Ishikawa (cell line): ENCODE measurements at regions not wholly inside any gene's neighbourhood (a gene's known extent, or its start where the extent isn't known, plus 50 kb on each side); places are given as distances from the start of the nearest gene placed in this dataset.

Source experiments
- EP300 ChIP-seq: IDR thresholded peaks from 2 replicates; pipeline ENCODE4 v1.6.1; 2012; ENCODE audit warnings: borderline replicate concordance
- MAX ChIP-seq: IDR thresholded peaks from 2 replicates; pipeline ENCODE4 v1.6.1; 2012
- NFIC ChIP-seq: IDR thresholded peaks from 2 replicates; pipeline ENCODE4 v1.6.1; 2012
- REST ChIP-seq: IDR thresholded peaks from 2 replicates; pipeline ENCODE4 v1.6.1; 2012; ENCODE audit warnings: low read depth, mild to moderate bottlenecking
- TAF1 ChIP-seq: IDR thresholded peaks from 2 replicates; pipeline ENCODE4 v1.6.1; 2012; ENCODE audit warnings: low read depth, mild to moderate bottlenecking
- TEAD4 ChIP-seq: IDR thresholded peaks from 2 replicates; pipeline ENCODE4 v1.6.1; 2012

- TF ChIP-seq EP300, result no peak
- TF ChIP-seq REST, result no peak
- no peak for TF ChIP-seq MAX
- TF ChIP-seq TEAD4, result no peak
- no peak for TF ChIP-seq TAF1
- no peak for TF ChIP-seq NFIC
These were observed 467.0 kb upstream of the C16orf82 start for GRCh38 chr16:26599785-26600104.
